ENCODE measurements at regions not wholly inside any gene's neighbourhood (a gene's known extent, or its start where the extent isn't known, plus 50 kb on each side); places are given as distances from the start of the nearest gene placed in this dataset.
"Not testable (repeated sequence)": the region's sequence is repeated elsewhere in the genome, so short reads cannot be mapped to it uniquely, and the experiment has no call there.

DNA sequence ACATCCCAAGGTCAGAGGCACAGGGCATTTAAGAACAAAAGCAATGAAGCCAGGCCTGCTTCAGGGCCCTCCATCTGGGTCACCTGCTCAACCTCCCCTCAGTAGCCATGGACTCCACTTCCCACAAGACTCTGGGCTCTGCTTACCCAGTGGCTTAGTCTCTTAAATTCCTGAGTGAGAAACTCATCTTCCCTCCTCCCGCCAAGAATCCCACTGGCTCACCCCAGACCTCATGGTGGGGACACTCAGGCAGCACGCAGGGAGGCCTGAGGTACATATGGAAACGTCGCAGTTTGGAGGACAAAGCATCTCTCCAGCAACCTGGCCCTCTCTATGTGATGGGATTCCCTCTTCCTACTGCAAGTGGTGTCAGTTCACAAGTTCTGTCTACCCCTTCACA lies 326.7 kb upstream of the CDH5 start:
- no peak for DNase-seq

DNA sequence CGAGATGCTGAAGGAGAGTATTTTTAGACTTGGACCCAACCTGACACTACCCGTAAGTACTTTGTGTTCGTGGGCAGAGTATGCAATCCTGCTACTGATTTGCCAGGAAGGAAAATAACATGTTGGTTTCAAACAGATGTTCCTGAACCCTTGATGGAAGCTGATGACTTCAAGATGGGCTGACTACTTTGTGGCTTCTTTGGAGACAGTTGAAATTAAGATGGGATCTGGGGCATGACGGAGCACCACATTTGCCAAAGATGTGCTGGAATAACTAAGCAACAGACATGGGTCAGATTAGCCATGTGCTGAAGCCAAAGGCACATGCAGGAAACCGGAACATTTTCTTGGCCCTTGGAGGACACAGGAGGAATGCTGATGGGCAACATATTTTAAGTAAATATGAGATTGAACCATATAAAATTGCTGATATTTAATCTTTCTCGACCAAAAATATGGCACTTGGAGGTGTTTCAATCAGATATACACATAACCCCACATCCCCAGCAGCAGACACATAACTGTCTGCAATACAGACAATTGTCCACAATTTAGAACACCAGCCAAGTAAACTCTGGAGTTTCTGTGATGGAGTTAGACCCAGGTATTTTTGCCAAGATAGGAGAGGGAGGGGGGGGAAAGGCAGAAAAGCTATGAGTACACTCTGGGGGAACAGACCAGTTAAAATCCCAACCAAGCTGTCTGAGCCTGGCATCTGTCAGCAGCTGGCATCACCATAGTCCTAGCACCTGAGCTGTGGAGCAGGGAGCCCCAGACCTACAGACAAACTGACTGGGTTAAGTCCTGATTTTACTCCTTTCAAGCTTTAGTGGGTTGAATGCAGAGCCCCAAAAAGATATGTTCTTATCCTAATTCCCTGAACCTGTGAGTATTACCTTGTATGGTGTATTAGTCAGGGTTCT lies 329.4 kb upstream of the CDH5 start:
- no peak for DNase-seq

DNA sequence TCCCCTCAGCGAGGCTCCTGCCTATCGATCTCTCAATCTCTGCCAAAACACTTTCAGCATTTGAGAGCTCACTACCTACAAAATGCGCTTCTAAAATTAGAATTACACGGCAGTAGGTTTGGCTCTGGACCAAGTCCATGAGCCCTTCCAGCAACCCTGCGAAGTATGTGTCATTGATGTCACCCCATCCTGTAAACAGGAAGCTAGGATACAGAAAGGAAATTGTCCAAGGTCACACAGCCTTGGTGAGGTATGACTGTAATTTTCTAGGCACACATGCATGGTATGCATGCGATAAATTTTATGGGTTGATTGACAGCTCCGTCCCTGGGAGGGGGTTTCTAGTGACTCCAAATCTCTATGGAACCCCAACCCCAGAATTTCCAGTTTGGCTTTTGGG lies 330.3 kb upstream of the CDH5 start:
- DNase-seq, result no peak

DNA sequence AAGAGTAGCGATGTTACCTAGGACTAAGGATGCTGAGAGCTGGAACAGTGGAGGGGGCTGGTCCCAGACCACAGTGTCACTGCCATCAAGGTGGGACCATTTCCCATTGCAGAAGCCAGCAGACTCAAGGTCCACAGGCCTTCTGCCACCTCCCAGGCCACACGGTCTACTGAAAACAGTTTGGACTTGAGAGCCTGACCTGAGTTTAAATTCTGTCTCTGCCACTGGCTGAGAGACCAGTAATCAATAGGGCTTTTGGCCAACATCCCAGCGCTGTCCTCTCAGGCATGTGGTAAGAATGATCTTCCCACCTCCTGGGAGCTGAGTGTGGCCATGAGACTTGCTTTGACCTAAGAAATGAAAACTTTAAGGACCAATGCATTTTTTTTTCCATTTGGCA lies 331.4 kb upstream of the CDH5 start:
- DNase-seq, result no peak

DNA sequence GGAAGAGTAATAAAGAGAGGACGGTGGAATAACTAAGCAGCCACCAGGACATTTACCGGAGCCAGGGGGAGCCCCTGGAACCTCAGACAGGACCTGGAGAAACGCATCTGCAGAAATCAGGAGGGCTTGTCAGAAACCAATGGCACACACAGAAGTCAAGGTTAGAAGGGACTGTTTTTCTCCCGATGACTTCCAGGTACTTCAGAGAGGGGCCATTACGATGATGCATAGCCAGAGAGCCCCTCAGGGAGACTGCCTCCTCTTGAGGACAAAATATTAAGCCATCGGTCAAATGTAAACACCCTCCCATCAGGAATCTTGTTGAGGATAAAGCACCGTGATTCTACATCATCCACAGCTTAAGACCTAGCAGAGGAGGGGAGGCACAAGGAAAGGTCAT lies 333.6 kb upstream of the CDH5 start:
- DNase-seq, result no peak

DNA sequence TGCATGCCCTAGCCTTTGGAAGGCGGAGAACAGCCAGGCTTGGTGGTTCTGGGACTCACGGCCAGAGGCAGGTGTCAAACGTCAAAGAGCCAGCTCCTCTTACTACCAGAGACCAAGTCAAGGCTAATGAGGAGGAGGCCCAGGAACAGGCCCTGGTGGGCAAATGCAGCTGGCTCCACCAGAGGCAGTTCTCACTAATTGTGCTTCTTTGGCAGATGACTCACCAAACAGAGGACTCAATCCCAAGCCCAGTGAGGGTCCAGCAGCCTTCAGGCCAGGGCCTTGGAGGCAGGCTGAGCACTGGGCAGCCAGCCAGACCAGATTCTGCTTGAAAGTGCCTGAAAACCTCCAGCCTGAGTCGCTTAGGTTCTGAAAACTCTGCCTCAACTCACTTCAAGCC lies 336.5 kb upstream of the CDH5 start:
- DNase-seq, result no peak

DNA sequence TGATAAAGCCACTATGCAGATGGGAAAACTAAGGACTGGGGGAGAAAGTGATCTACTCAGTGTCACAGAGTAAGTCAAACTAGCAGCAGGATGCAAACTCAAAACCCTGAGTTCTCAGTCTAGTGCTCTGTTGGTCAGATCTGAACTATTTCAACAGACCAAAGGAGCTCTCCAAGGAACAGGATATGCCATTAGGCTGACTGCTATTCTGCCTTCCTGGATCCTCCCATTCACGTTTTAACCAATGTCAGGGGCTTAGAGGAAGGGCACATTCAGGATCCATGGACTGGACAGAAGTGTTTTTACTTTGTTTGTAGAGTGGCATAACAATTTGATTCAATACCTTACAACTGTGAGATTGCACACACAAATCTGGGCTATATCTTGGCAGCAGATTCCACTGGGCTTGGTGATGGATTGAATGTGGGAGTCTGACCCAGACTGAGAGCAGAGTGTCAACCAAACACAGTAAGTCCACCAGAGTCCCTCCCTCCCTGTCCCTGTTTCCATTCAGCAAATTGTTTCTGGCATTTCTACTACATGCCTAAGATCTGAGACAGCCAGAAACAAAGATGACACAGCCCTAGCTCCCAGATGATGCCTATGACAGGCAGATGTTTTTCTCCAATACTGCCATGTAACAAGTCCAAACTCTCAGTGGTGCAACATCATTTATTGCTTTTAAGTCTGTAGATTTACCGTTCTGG lies 337.8 kb upstream of the CDH5 start:
- DNase-seq, result no peak

DNA sequence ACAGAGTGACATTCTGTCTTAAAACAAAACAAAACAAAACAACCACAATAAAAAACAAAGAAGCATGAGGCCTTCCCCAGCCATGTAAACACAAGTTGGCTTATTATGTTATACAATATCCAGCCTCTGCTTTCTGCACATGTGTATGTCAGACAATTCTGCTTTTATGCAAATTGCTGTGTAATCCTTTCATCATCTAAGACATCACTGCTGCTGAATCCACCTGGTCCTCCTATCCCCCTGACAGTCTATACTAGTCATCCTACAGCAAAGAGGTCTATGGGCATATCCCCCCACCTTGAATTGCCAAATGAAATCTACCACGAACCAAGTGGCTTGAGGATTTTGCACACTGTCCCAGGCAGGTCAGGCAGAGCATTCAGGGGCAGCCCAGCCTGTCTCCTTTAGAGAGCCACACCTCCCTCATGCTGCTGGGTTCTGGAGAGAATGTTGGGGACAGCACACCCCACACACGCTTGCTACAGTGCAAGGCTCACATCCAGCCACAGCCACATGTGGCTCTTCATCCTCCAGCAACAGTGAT lies 339.6 kb upstream of the CDH5 start:
- DNase-seq, result no peak

DNA sequence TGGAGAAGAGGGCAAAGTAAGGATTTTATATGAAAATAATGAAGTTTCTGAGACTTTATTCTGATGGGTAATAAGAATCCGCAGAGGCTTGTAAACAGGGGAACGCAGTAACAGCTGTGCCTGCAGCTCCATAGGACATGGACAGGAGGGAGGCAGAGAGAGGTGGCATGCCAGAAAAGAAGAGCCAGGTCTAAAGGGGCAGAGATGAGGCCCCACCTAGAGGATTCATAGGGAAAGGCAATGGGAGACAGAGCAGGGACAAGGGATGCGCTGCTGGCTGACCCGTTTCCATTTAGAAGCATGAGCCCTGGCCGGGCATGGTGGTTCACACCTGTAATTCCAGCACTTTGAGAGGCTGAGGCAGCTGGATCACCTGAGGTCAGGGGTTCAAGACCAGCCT lies 340.3 kb upstream of the CDH5 start:
- DNase-seq, result no peak

DNA sequence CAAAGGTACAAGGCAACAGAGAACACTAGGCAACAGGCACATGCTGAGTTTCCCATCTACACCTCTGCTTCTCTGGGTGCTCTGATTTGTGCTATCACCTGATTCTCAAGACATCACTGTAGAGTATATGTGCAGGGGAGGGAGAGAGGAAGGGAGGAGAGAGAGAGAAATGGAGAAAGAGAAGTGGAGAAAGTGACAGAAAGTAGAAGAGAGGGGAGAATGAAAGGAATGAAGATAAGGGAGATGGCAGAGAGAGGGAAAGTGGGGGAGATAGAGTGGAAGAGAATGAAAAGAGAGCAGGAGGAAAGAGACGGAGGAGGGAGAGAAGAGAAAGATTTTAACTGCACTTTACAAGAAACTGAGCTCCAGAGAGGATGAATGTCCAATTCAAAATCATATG lies 340.7 kb upstream of the CDH5 start:
- DNase-seq, result no peak

DNA sequence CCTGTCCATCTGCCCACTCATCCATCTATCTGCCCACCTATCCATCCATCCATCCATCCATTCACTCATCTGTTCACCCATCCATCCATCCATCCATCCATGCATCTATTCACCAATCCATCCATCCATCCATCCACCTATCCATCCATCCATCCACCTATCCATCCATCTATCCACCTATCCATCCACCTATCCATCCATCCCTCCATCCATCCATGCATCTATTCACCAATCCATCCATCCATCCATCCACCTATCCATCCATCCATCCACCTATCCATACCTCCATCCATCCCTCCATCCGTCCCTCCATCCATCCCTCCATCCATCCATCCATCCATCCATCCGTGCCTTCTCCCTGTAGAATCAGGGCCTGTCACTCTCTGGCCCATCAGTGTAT lies 341.9 kb upstream of the CDH5 start:
- DNase-seq, result not testable (repeated sequence)

DNA sequence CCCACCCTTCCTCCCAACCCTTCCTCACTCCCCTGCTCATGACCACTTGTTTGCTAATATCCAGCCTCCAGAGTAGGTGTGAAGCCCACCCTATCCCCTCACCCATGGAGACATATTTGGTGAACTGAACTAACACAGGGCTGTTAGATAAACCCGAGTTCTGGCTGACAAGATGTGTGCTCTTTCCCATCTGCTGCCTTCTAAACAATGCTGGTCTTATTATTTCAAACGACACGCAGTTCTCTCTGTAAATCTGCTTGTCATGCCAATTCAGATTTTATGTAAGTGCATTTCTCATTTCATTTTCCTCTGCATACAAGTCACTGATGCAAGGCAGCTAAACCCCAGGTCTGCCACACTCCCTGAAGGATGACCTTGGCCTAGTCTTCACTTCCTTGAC lies 343.0 kb upstream of the CDH5 start:
- no peak for DNase-seq

DNA sequence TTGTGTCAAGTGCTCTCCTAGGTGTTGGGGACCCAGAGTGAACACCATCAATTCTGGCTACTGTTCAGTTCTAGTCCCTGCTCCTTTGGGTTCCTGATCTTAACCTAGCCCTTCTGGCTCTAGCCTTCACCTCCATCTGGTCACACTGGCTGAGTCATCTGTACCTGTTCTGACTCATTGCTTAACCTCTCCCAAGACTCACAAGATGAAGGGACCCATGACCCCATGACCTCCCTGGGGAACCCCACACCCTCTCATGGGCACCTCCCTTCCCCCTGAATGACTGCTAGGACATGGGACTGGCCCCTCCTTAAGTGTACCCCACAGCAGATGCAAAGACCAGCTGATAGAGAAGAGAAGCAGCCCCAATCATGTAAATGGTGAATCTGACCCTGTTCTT lies 345.8 kb upstream of the CDH5 start:
- DNase-seq, result no peak

DNA sequence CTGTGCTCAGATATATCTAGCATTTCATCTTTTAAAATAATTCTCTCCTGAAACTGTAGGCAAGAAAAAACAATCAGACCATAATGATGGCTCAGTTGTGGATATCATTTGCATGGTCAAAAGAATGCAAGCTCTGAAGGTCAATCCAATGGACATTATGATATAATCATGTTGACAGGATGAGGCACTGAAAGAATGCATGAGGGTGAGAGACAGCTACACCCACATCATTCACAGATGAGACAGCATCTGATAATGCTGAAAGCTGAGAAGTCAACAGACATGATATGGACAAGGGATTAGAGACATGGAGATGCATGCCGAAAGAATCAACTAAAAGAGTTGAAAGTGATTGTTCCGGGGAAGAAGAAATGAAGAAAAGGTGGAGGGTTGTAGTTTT lies 346.4 kb upstream of the CDH5 start:
- no peak for DNase-seq

DNA sequence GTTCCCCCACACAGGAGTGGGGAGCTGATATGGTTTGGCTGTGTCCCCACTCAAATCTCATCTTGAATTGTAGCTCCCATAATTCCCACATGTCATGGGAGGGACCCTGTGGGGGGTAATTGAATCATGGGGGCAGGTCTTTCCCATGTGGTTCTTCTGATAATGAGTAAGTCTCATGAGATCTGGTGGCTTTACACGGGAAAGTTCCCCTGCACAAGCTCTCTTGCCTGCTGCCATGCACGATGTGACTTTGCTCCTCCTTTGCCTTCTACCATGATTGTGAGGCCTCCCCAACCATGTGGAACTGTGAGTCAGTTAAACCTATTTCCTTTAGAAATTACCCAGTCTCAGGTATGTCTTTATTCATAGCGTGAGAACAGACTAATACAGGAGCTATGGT lies 347.0 kb upstream of the CDH5 start:
- not testable (repeated sequence) for DNase-seq

DNA sequence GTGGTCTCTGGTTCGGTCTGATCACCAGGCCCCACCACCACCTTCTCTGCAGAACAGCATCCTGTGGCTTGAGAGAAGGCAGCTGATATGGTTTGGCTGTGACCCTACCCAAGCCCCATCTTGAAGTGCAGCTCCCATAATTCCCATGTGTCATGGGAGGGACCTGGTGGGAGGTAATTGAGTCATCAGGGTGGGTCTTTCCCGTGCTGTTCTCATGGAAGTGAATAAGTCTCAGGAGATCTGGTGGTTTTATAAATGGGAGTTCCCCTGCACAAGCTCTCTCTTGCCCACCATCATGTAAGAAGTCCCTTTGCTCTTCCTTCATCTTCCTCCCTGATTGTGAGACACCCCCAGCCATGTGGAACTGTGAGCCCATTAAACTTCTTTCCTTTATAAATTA lies 352.3 kb upstream of the CDH5 start:
- no peak for DNase-seq

DNA sequence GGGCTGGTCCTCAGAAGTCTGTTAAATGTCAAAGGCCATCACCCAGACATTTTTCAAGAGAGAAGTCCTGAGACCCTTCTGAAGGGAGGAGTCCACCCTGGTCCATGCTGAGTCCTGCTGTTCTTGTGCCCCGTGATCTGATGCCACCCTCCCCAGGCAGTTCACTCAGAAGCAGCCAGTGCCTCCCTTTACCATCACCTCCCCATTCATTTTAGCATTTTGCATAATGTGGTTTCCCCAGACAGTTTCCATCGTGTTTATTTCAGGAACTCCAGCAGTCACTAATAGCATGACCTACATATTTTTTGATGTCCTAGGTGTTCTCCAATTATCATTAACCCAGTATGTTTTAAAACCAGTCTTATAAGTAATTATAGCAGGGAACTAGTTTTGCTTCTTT lies 353.0 kb upstream of the CDH5 start:
- DNase-seq, result no peak

DNA sequence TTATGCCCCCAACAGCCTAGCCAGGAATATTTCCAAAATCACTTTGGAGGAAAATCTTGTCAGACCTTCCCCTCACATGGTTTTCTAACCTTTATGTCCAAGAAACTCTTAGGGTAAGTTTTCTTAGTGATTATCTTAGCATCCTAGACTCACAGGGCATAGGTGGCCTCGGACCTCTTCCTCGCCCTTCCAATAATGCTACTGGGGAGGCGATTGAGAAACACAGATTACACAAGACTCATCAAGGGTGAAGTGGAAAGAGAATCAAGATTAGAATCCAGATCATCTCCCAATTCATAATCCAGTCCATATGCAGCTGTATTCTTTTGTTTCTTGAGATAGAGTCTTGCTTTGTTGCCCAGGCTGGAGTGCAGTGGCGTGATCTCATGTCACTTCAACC lies 358.4 kb upstream of the CDH5 start:
- DNase-seq, result no peak

DNA sequence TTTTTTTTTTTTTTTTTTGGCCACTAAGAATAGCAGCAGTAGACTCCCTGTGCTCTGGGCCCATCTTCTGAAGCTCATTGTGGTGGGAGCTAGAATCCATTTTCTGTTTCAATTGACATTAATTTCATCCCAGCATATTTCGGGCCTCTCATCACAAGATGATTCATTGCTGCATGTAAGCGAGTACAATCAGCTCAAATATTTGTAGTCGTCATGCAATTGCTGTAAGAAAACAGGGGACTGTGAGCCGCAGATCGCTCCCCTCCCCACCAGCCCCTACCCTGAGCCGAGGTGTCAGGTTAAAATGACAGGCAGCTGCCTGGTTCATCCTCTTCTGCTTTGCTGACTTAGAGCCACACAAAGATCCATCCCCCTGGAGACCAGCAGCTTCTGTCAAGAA lies 358.8 kb upstream of the CDH5 start:
- DNase-seq, result no peak

DNA sequence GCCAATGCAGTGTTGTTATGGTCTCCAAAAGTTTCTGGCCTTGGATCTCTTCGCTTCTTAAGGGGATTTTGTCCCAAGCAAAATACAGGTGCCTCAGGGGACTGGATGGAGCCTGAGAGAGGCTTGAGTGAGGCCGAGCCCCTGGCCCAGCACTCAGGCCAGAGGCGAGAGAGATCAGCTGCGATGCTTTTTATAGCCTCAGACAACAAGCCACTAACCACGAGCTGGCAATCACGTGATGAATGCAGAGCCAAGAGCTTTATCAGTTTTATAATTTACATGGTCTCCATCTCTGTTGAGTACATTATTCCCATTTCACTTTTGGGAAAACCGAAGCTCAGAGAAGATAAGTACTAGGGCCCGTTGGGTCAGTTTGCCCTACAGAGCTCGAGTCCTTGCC lies 360.0 kb upstream of the CDH5 start:
- no peak for DNase-seq

DNA sequence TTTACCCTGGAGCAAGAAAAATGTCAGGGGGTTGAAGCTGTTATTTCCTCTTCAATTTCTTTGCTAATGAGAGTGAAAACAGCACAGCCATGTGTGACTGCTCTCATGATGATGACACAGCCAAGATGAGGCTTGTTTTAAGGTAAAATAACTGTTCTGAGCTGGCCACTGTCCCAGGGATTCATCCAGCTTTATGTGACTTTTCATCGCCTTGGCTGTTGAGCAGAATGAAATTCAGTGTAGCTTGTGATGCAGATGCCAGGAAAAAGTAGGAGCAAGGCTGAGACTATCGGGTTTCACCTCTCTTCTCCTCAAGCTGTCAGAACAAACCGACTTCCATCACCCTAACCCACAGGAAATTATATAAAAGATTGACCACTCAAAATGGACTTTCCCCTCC lies 361.8 kb upstream of the CDH5 start:
- no peak for DNase-seq

DNA sequence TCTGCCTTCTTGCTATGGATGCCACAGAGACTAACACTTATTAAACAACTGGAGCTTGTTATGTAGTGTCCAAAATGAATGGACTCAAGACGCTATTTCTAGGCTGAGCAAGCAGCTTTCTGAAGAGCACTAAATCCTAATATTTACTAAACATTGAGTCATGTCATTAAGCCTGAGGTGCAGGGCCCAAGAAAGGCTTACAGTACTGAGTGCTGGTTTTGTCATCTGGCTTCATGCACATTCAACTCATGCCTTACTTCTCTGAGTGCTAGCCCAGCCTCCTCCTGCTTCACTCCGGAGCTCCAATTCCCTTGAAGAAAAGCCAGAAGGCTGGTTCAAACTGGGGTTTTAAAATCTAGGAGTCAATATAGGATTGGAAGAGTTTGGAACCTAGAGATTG lies 363.3 kb upstream of the CDH5 start:
- no peak for DNase-seq

DNA sequence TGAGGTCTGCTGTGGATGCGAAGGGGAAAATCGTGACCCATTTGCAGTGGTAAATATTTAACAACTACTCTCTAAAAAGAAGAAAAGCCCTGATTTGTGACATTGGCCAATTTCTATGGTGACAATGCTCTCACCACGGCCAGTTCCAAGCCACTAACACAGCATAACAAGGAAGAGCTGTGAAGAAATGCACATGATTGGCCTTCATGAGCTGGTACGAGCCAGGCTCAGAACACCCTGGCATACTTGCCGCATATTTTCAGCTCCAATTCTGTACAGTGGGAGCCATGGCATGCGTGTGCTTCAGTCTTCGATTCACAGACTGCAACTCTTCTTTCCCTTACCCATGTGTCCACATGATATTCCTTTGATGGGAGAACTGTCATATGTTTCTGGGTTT lies 363.9 kb upstream of the CDH5 start:
- DNase-seq, result no peak

DNA sequence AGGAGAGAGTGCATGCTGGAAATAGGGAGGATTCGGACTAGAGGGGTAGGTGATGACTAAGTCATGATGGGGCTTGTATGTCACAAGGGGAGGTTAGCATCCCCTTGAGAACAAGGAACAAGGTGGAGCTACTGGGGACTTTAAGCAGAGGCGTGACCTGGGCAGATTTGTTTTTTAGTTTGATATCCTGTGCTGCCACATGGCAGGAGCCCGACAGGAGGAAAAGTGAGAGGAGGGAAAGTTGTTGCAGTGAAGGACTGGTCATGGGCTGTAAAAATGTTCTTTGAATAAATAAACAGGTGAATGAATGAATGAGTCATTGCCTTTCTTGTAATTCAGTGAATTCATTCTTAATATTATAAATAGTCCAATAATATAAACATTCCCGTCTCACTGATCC lies 365.1 kb upstream of the CDH5 start:
- no peak for DNase-seq
